ENCODE measurements at regions not wholly inside any gene's neighbourhood (a gene's known extent, or its start where the extent isn't known, plus 50 kb on each side); places are given as distances from the start of the nearest gene placed in this dataset.

DNA sequence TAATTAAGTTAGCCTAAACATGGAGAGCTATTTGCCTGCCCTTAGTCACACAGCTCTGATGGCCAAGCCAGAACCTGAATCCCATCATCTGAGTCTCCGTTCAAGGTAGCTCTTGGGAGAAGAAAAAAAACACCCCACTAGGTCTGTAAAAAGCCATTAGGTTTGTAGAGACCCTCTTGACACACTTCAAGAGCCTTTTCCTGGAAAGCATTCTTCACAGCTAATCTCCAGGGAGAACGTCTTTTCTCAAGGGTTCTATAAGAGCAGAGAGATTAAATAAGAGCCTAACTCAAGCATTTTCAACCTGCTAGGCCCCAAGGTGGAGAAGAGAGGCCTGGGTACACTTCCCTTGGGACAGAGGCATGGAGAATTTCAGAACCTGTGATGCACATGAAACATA, 61.6 kb upstream of the NAV2 start:
- TF ChIP-seq, protein P1, sequence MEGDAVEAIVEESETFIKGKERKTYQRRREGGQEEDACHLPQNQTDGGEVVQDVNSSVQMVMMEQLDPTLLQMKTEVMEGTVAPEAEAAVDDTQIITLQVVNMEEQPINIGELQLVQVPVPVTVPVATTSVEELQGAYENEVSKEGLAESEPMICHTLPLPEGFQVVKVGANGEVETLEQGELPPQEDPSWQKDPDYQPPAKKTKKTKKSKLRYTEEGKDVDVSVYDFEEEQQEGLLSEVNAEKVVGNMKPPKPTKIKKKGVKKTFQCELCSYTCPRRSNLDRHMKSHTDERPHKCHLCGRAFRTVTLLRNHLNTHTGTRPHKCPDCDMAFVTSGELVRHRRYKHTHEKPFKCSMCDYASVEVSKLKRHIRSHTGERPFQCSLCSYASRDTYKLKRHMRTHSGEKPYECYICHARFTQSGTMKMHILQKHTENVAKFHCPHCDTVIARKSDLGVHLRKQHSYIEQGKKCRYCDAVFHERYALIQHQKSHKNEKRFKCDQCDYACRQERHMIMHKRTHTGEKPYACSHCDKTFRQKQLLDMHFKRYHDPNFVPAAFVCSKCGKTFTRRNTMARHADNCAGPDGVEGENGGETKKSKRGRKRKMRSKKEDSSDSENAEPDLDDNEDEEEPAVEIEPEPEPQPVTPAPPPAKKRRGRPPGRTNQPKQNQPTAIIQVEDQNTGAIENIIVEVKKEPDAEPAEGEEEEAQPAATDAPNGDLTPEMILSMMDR (IDR thresholded peaks at IDR 0.05) = no peak
- no peak for TF ChIP-seq POLR2A (IDR thresholded peaks at IDR 0.05)
